GM12874 (cell line): ENCODE measurements at regions not wholly inside any gene's neighbourhood (a gene's known extent, or its start where the extent isn't known, plus 50 kb on each side); places are given as distances from the start of the nearest gene placed in this dataset.

Experiments
- TF ChIP-seq, protein P1 (sequence below): IDR thresholded peaks from 2 replicates; pipeline ENCODE4 v1.5.1; 2011; ENCODE audit warnings: low read depth, mild to moderate bottlenecking, control low read depth, low read length, moderate library complexity; ENCODE audit not compliant: insufficient read depth

DNA sequence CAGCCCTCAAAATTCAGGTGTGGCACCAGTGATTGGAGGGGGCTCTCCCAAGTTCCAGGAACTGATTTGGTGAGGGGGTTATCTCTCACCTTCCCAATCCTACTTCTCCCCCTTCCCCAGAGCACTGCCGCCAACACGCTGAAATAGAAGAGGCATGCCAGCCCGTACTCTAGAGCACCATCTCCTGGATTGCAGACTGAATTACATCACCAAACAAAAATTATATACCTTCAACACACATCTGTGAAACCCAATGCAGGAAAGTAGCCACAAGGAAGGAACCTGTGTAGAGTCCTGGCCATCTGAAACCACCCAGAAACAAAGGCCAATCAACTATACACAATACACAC lies 80.1 kb downstream of the TBC1D28 start:
- TF ChIP-seq, protein P1, sequence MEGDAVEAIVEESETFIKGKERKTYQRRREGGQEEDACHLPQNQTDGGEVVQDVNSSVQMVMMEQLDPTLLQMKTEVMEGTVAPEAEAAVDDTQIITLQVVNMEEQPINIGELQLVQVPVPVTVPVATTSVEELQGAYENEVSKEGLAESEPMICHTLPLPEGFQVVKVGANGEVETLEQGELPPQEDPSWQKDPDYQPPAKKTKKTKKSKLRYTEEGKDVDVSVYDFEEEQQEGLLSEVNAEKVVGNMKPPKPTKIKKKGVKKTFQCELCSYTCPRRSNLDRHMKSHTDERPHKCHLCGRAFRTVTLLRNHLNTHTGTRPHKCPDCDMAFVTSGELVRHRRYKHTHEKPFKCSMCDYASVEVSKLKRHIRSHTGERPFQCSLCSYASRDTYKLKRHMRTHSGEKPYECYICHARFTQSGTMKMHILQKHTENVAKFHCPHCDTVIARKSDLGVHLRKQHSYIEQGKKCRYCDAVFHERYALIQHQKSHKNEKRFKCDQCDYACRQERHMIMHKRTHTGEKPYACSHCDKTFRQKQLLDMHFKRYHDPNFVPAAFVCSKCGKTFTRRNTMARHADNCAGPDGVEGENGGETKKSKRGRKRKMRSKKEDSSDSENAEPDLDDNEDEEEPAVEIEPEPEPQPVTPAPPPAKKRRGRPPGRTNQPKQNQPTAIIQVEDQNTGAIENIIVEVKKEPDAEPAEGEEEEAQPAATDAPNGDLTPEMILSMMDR, result peak; percentile 50
